ENCODE measurements at regions not wholly inside any gene's neighbourhood (a gene's known extent, or its start where the extent isn't known, plus 50 kb on each side); places are given as distances from the start of the nearest gene placed in this dataset.
"Not testable (repeated sequence)": the region's sequence is repeated elsewhere in the genome, so short reads cannot be mapped to it uniquely, and the experiment has no call there.

- not testable (repeated sequence) for TF ChIP-seq ZNF133 (tag by site-specific recombination; IDR thresholded peaks at IDR 0.05); CTCF (tag by site-specific recombination; IDR thresholded peaks at IDR 0.05); ZSCAN30 (tag by site-specific recombination; IDR thresholded peaks at IDR 0.05); EGR2 (tag by site-specific recombination; IDR thresholded peaks at IDR 0.05; ENCODE audit: low read depth); ZIC2 (tag by site-specific recombination; IDR thresholded peaks at IDR 0.05); PRDM6 (tag by site-specific recombination; IDR thresholded peaks at IDR 0.05); ZNF610 (tag by site-specific recombination; IDR thresholded peaks at IDR 0.05; ENCODE audit: borderline replicate concordance); SETDB1 (IDR thresholded peaks at IDR 0.05; ENCODE audit: insufficient read length, low read length); ZNF18 (tag by site-specific recombination; IDR thresholded peaks at IDR 0.05); MYNN (tag by site-specific recombination; IDR thresholded peaks at IDR 0.05; ENCODE audit: borderline replicate concordance)
Measured at GRCh38 chrX:90524383-90524968, 602.8 kb downstream of the TGIF2LX start.
